ENCODE measurements at regions not wholly inside any gene's neighbourhood (a gene's known extent, or its start where the extent isn't known, plus 50 kb on each side); places are given as distances from the start of the nearest gene placed in this dataset.

GRCh38 chr11:11076879-11077278 lies 219.0 kb upstream of the ZBED5 start:
- DNase-seq (ENCODE audit: low spot score) (no peak), ATAC-seq (ENCODE audit: insufficient number of reproducible peaks, low FRiP score, low read depth) (no peak)
- no peaks in the 10 kb centered on the region for H3K36me3 ChIP-seq

GRCh38 chr11:11076276-11076675 lies 218.4 kb upstream of the ZBED5 start:
- Histone ChIP-seq H3K36me3 (no peaks in the 10 kb centered on the region), H3K4me3 (no peak overlapping the region), H3K27ac (no peak overlapping the region), H3K9me3 (no peaks in the 10 kb centered on the region), H3K4me1 (ENCODE audit: control insufficient read depth in 1 of 2, low read depth in 2 of 2) (no peaks in the 10 kb centered on the region), H3K27me3 (replicated peaks; ENCODE audit: insufficient read depth) (no peaks in the 10 kb centered on the region)
- TF ChIP-seq CTCF (IDR thresholded peaks at IDR 0.05) = no peak
- no peak for ATAC-seq (ENCODE audit: insufficient number of reproducible peaks, low FRiP score, low read depth)
- DNase-seq (ENCODE audit: low spot score) = no peak

More at GRCh38 chr11:11076879-11077278, 219.0 kb upstream of the ZBED5 start:
- Histone ChIP-seq H3K9me3 (no peaks in the 10 kb centered on the region), H3K27me3 (replicated peaks; ENCODE audit: insufficient read depth) (no peaks in the 10 kb centered on the region), H3K4me3 (no peak overlapping the region), H3K4me1 (ENCODE audit: control insufficient read depth in 1 of 2, low read depth in 2 of 2) (peaks cover 0 to 4% of the 10 kb centered on the region in 2 donors), H3K27ac (no peak overlapping the region)
- TF ChIP-seq CTCF (IDR thresholded peaks at IDR 0.05) = no peak

GRCh38 chr11:11075515-11076171 lies 217.8 kb upstream of the ZBED5 start:
- H3K9me3 ChIP-seq = no peaks in the 10 kb centered on the region
- no peak for ATAC-seq (ENCODE audit: insufficient number of reproducible peaks, low FRiP score, low read depth)
- no peak for TF ChIP-seq CTCF (IDR thresholded peaks at IDR 0.05)

GRCh38 chr11:11074686-11075335 lies 217.0 kb upstream of the ZBED5 start:
- ATAC-seq (ENCODE audit: insufficient number of reproducible peaks, low FRiP score, low read depth) (no peak), DNase-seq (ENCODE audit: low spot score) (no peak)
- no peak overlapping the region for H3K27ac ChIP-seq
- H3K36me3 ChIP-seq = no peaks in the 10 kb centered on the region
- TF ChIP-seq CTCF (IDR thresholded peaks at IDR 0.05) = no peak
- no peaks in the 10 kb centered on the region for H3K9me3 ChIP-seq
- no peaks in the 10 kb centered on the region for H3K27me3 ChIP-seq (replicated peaks; ENCODE audit: insufficient read depth)
- H3K4me1 ChIP-seq (ENCODE audit: control insufficient read depth in 1 of 2, low read depth in 2 of 2) = no peaks in the 10 kb centered on the region
- H3K4me3 ChIP-seq = no peak overlapping the region

More at GRCh38 chr11:11075515-11076171, 217.8 kb upstream of the ZBED5 start:
- no peaks in the 10 kb centered on the region for H3K27me3 ChIP-seq (replicated peaks; ENCODE audit: insufficient read depth)
- no peak overlapping the region for H3K27ac ChIP-seq
- DNase-seq (ENCODE audit: low spot score) = no peak
- H3K36me3 ChIP-seq = no peaks in the 10 kb centered on the region
- no peaks in the 10 kb centered on the region for H3K4me1 ChIP-seq (ENCODE audit: control insufficient read depth in 1 of 2, low read depth in 2 of 2)
- H3K4me3 ChIP-seq = no peak overlapping the region

GRCh38 chr11:11073996-11074395 lies 216.1 kb upstream of the ZBED5 start:
- H3K36me3 ChIP-seq = no peaks in the 10 kb centered on the region
- ATAC-seq (ENCODE audit: insufficient number of reproducible peaks, low FRiP score, low read depth) (no peak), DNase-seq (ENCODE audit: low spot score) (no peak)
- no peak overlapping the region for H3K27ac ChIP-seq
- no peaks in the 10 kb centered on the region for H3K4me1 ChIP-seq (ENCODE audit: control insufficient read depth in 1 of 2, low read depth in 2 of 2)
- no peaks in the 10 kb centered on the region for H3K9me3 ChIP-seq
- no peak overlapping the region for H3K4me3 ChIP-seq
- no peaks in the 10 kb centered on the region for H3K27me3 ChIP-seq (replicated peaks; ENCODE audit: insufficient read depth)
- no peak for TF ChIP-seq CTCF (IDR thresholded peaks at IDR 0.05)
